GM21786 (cell line): ENCODE measurements at regions not wholly inside any gene's neighbourhood (a gene's known extent, or its start where the extent isn't known, plus 50 kb on each side); places are given as distances from the start of the nearest gene placed in this dataset.
"Not testable (repeated sequence)": the region's sequence is repeated elsewhere in the genome, so short reads cannot be mapped to it uniquely, and the experiment has no call there.

ENCODE experiments used
- ATAC-seq: cut with Tn5 transposase; IDR thresholded peaks from one replicate; pipeline ENCODE4 v1.9.1; 2021; ENCODE audit not compliant: unreplicated experiment

DNA sequence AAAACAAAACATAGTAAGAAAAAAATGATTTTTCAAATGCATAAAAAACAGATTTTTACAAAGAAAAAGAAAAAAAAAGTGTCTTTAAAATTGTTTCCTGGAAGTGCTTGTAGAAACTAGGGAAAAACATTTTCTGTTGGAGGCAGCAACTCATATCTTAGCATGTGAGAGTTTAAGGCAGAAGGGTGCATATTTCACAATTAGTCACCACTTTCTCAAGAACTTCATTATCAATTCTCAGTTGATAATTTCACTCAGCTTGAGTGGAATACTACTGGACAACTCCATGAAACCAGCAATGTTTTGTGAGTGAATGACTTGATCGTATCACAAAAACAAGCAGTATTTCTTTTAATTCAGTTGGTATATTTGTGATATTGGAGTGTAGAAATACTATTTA, 508.3 kb upstream of the DAB2 start:
- no peak for ATAC-seq

DNA sequence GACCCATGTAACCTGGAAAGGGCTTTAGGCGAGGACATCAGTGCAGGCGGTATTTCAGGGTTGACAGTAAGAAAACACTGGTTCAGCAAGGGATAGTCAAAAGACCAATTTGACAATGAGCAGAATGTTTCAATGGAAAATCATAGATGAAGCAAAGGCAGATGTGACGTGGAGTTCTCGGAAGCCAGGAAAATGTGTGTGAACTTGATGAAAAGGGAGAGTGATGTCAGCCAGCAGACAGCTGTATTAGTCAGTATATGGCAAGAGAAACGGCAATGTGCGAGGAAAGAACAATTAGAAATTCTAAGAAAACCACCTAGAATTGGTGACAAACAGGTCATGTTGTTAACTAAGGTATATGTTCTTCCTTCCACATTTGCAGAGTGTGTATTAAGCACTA, 503.9 kb upstream of the DAB2 start:
- no peak for ATAC-seq

DNA sequence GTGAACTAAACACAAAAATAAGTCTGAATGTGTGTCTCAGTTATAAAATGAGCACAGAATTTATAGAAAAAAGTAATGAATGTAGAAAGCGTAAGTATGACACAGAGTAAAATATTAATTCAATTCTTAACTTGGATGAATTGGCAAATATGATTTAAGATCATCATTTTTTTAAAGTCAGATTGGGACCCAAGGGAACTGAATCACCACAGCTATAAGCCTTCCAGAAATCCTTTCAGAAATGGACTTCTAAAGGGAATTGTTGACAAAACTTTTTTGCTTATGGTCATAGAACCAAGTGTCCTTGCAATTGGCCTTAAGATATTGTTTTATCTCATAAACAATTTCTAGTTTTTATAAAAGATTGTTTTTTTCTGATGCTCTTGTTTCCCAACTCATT, 495.1 kb upstream of the DAB2 start:
- ATAC-seq = no peak

DNA sequence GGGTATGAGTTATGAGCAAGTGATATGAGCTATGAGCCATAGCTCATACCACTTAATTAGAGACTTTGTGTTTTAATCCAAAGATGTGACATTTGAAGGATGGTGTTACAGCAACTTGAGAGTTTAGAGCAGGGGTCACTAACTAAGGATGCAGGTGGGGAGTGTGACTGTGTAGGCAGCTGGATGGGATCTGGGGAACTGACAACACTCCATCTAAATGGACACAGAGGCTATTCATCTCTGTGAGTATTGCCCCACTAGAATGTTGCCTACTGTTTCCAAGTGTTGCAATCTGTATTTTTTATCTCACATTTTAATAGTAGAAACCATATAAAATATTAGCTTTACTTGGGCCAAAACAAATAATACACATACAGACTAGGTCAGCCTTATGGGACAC, 488.1 kb upstream of the DAB2 start:
- no peak for ATAC-seq

DNA sequence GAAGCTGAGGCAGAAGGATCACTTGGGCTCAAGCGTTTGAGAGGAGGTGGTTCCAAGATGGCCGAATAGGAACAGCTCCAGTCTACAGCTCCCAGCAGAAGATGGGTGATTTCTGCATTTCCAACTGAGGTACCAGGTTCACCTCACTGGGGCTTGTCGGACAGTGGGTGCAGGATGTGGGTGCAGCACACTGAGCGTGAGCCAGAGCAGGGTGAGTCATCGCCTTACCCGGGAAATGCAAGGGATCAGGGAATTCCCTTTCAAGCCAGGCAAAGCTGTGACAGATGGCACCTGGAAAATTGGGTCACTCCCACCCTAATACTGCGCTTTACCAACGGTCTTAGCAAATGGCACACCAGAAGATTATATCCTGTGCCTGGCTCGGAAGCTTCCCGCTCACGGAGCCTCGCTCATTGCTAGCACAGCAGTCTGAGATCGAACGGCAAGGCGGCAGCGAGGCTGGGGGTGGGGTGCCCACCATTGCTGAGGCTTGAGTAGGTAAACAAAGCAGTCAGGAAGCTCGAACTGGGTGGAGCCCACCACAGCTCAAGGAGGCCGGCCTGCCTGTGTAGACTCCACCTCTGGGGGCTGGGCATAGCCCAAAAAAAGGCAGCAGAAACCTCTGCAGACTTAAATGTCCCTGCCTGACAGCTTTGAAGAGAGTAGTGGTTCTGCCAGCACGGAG, 482.6 kb upstream of the DAB2 start:
- not testable (repeated sequence) for ATAC-seq

DNA sequence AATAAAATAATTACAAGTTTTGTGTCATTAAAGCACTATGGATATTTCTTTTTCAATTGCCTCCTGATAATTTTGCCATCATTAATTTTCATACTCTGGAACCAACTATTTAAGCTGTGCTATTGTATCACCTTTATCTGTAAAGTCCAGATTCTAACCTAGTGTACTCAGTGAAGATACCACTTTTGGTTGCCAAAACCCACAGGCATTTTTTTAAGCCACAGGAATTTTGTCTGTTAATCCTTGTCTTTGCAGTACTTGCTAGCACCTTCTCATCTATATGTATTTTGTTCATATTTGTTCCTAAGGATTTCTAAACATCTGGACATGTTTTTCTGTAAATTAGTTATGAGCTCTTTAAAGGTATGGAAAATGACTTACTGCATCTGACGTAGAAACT, 481.4 kb upstream of the DAB2 start:
- no peak for ATAC-seq

DNA sequence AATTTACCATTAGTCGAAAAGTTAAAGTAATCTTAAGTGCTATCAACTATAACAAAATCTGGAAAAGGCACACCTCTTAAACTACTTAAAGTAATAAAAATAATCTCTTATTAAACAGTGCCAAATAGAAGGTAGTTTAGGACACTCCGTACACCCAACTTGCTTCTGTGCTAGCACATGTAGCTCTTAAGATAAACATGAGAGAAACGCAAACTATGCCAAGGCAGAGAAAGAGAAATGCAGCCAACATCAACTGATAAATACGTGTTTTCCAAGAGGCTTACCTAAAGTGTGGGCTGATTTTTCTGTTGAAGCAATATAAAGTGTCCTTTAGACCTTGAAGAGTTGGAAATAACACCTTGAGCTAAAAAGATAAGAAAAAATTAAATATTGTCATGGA, 480.6 kb upstream of the DAB2 start:
- no peak for ATAC-seq

DNA sequence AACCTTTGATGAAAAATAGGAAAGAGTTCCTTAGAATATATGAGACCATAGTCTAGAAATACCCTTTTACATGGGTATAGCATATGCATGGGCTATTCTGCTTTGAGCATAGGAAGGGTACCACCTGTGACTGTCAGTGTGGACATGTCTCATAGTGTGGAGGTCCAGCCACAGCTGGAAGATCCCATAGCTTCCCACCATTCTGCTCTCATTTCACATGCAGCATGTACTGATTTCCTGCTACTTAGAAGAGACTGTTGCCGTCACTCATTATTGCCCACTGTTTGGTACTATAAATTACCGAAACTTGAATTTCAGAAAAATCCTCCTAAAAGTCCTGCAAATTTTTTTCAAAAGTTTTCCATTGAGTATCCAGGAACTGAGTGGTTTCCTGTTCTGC, 477.8 kb upstream of the DAB2 start:
- ATAC-seq = no peak

DNA sequence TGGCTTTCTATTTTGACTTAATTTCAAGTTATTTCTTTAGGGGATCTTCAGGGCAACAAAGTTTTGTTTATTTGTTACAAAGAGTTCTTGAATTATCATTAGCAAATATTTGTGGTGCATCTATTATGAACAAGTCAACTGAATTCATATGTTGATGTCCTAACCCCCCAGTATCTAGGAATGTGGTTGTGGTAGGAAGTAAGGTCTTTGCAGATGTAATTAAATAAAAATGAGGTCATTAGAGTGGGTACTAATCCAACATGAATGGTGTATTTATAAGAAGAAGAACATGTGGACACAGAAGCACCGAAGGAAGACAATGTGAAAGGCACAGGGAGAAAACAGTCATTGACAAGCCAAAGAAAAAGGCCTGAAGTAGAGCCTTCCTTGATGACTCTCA, 474.0 kb upstream of the DAB2 start:
- no peak for ATAC-seq

DNA sequence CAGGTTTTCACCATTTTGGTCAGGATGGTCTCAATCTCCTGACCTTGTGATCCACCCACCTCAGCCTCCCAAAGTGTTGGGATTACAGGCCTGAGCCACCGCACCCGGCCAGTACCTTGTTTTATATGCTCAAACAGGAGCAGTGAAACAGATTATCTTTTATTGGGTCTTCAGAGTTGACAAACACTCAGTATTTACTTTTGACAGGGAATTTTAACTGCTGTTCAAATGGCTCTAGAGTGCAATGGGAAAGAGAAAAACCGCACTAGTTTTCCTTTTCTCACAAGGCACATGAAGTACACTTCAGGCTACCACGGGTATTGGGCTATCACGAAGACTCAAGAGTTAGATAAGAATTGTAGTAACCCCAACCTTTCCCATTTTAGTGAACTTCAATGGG, 471.9 kb upstream of the DAB2 start:
- ATAC-seq = no peak

DNA sequence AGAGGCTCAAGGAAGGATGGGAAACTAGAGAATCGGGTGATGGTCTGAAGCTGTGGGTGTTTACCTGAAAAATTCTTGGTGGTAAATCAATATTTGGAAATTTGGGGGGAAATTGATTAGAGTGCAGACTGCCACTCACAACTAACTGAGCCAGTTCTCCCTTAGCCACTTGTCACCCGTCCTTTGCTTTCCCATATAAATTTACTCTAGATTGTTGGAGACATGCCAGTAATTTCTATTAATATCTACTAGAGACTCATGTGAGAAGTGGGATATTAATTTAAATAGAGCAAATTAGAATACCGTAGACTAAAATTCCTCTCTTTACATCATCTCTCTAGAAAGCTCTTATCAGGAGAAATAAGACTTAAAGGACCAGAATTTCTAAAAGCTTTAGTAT, 471.3 kb upstream of the DAB2 start:
- no peak for ATAC-seq

DNA sequence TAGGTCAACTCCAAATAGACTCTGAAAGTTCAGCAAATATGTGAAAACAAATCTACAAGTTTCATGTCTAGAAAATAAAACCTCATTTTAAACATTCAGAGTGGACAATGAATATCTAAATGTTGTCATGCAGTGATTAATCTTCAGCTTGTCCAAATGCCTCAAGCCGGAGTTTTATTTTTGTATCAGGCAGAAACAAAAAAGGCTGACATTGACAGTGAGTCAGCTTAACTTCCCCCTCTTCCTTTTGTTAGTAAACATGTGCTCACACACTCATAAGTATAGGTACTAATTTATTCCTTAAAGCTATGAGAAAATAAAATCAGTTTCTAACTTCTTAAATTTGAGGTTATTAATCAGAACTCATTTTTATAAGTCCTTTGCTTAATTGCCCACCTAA, 467.9 kb upstream of the DAB2 start:
- ATAC-seq = no peak

DNA sequence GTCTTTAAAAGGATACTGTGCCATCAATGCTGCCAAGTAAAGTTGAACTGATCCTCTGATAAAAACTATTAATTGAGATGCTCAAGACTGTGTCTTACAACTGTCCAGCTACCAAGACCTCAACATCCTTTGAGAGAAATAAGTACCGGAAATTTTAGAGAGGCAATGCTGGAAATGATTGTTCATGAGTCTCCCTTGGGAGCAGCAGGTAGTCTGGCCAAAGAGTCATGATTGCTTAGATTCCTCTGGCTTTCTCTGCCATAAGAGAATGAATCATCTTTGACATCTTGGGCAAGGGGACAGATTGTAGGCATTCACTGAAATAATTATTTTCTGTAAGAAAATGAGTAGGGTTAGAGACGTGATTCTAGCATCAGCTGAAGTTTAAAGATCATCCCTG, 466.6 kb upstream of the DAB2 start:
- ATAC-seq = no peak

DNA sequence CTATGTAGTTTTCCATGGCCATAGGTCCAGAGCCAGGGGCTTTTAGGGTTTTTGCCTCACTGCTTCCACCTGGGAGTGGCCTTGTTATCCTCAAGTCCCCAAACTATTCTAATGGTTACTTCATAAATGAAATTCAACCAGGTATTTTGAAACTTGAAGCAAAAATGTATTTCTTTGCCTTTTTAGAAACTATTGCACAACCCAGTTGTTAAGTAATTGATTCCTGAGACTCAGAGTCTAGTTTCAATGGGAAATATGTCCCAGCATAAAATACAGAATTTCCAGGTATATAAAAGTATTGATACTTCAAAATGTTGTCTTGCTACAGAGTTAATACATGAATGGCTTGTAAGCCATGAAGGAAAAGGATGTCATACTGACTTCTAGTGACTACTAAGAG, 456.2 kb upstream of the DAB2 start:
- ATAC-seq = no peak

DNA sequence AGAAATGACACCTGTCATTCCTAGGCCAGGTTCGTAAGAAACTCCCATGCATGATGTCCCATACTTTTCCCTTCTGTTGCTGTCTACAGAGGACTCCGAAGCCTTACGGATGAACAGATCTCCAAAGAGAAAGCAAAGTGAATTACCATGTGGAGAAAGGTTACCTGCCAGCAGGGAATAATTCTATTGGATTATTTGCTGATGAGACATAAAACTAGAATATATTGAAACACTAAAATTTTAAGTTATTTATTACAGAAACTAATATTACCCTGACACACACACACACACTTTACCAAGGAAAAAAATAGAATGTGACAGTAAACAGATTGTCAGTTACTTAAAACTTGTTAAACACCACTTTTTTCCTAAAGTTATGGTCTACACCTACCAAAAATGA, 452.7 kb upstream of the DAB2 start:
- ATAC-seq = no peak

DNA sequence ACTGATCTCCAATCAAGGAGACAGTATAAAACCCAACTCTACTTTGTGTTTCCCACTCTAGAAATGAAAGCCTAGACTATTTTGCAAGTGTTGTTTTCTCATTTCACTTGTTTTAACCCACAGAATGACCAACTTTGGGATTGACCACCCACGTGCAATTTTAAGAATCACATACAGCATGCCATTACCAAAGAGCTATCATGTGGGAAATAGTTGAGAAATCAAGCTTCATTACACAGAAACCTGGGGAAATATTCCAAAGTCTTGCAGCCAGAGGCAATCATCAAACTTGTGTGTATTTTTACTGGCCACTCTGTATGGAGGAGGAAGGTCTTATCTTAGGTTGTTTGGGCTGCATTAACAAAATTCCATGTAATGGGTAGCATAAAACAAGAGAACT, 451.4 kb upstream of the DAB2 start:
- ATAC-seq = no peak

DNA sequence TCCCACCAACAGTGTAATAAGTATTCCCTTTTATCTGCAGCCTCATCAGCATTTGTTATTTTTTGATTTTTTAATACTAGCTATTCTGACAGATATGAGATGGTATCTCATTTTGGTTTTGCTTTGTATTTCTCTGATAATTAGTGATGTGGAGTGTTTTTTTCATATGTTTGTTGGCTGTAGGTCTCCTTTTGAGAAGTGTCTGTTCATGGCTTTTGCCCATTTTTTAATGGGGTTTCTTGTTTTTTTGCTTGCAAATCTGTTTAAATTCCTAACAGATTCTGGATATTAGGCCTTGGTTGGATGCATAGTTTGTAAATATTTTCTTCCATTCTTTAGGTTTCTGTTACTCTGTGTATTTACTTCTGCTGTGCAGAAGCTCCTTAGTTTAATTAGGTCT, 445.4 kb upstream of the DAB2 start:
- no peak for ATAC-seq

DNA sequence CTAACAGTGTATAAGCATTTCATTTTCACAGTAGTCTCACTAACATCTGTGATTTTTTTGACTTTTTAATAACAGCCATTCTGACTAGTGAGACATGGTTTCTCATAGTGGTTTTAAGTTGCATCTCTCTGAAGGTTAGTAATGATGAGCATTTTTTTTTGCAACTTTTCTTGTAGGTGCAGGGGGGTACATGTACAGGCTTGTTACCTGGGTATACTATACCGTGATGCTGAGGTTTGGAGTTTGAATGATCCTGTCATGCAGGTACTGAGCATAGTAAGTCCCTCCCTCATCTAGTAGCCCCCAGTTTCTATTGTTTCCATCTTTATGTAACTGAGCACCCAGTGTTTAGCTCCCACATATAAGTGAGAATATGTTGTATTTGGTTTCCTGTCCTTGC, 444.6 kb upstream of the DAB2 start:
- ATAC-seq = no peak

DNA sequence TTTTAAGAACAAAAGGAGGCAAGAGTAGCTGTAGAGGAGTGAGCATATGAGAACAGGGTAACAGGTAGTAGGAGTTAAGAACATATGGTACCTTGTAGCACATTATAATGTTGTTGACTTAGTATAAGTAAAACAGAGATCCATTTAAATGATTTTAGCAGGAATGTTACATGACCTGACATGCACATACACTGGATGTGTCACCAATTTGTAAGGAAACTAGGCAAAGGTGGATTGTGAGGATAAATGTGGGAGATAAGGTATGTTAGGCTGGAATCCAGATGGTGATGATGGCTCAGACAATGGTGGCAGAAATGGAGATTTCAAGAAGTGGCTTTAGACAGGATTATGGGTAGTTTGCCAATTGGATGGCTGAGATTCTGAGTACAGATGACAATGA, 443.1 kb upstream of the DAB2 start:
- no peak for ATAC-seq

DNA sequence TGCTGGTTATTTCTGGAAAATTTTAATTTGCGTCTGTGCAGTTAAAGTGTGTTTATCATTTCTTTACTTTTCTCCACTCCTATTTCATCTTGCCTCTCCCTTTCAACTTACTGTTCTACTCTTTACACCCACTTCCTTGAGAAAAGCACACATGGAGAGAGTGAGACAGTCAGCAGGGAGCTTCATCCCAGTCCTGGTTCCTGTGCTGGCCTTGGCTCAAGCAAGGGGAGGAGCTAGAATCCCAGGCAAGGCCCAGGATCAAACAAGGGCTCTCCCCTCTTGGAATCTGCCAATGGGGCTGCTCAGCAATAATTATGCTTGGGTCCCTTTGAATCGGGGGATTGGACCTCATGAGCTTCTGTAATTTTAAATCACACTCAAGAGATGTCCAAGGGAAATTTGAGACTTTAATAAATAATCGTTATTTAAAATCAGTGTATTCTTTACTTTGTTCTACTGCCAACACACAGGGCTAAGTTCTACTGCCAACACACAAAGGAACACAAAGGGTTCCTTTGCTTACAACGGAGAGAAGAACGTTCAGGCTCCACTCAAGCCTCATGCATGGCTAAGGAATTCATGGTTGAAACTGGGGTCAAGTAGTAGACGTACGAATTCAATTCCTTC, 439.3 kb upstream of the DAB2 start:
- ATAC-seq = no peak

DNA sequence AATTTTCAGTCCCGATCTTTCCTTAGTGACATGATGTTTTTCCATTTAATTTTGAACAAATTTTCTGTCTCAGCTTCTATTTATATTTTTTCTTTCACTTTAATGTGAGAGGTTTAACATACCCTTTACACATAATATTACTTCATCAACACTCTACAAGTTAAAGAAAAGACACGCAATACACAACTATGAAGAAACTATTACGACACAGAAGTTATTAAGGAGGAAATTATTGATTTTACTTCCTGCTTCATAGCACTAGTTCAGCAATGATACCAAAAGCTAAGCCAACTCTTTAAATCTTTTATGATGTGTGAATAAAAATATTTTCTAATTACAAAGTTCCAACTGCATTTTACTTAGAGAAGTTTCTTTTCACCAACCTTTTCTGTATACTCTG, 432.3 kb upstream of the DAB2 start:
- ATAC-seq = no peak

DNA sequence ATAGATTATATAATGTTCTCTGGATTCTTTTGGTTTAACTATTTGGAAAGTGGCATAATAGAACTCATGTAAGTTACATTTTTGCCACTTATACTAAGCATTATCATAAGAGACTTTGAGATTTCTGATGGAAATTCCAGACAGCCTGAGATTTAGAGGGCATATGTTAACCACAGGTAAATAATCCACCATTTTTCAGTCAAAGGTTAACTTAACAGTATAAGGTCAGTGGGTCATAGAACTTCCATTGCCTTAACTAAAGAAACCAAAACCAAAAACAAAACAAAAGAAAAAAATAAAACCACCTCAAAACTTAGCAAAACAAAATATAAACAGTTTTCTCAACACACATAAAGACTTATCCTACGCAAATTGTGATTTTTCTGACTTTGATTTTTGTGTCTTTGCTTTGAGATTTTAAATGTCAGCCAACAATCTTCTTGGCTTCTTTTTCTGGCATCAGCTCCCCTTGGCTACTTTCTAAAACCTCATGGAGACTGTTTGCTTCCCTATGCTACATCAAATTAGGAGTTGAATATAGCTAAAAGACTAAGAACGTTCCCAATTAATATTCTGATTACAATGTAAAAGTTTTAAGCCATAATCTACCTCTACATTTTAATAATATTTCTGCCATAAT, 430.1 kb upstream of the DAB2 start:
- no peak for ATAC-seq

DNA sequence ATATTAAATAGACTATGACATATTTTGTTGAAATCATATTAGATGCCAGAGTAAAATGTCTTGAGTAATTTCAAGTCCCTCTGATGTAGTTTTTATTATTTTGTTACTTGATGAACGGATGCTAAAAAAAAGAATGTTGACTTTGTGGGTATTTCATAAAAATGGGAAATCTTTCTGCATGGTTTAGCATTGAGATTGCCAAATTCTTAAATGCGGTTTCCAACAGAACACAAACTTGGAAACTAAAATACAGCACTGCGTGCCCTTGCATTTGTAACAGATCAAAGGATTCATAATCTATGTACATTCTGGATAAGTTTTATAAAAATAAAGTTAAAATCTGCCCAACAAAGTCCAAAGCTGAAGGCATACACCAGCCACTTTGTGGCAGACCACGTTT, 425.5 kb upstream of the DAB2 start:
- ATAC-seq = no peak
